ENCODE measurements at regions not wholly inside any gene's neighbourhood (a gene's known extent, or its start where the extent isn't known, plus 50 kb on each side); places are given as distances from the start of the nearest gene placed in this dataset.

GRCh38 chr5:125293223-125293622 lies 546.8 kb upstream of the ZNF608 start:
- Histone ChIP-seq H3K4me3 (replicated peaks in 1 of 3; ENCODE audit: insufficient read depth in 1 of 3, low read depth in 2 of 3, low read length in 3 of 3) (no peak overlapping the region), H3K4me2 (ENCODE audit: low read depth, low read length) (no peak overlapping the region), H3K27me3 (ENCODE audit: control insufficient read depth in 1 of 2, insufficient read depth in 2 of 2, low read length in 2 of 2) (no peaks in the 10 kb centered on the region), H3K79me2 (ENCODE audit: insufficient read depth, low read length) (no peaks in the 10 kb centered on the region), H2AFZ (ENCODE audit: low read length) (no peak overlapping the region), H3K27ac (ENCODE audit: extremely low read length, insufficient read depth, low read length) (no peak overlapping the region), H3K9ac (ENCODE audit: insufficient read depth, low read depth, low read length) (no peak overlapping the region), H3K4me1 (ENCODE audit: insufficient read depth, low read length) (no peaks in the 10 kb centered on the region), H4K20me1 (ENCODE audit: insufficient read depth, low read length) (no peaks in the 10 kb centered on the region), H3K36me3 (replicated peaks in 1 of 2; ENCODE audit: control insufficient read depth in 1 of 2, insufficient read depth in 2 of 2, low read length in 2 of 2) (no peaks in the 10 kb centered on the region), H3K9me3 (ENCODE audit: low read length) (no peaks in the 10 kb centered on the region)
- no TSS peak for BruUV-seq (replicated peaks)
- DNase-seq (ENCODE audit: low spot score), result no peak
- intact Hi-C loops (cut with micrococcal nuclease; ENCODE audit: unreplicated experiment) (no loop called here), in situ Hi-C loops (cut with HindIII; ENCODE audit: extremely low pct_ligation_motif_present, low pct_unique_long_range_greater_than_20kb) (no loop called here)
- ChIA-PET CTCF (ENCODE audit: low intra/inter-chr PET ratio, low total read pairs) (no interaction called here), POLR2A (no interaction called here)
- ATAC-seq, result no peak
- FAIRE-seq, result no peak
- 0% methylated on average over 1 of the region's 1 CpG for WGBS (ENCODE audit: low lambda C conversion rate)
- no peak for TF ChIP-seq RORA (CRISPR knock-in tag; IDR thresholded peaks at IDR 0.05)
- no peak for TF ChIP-seq AHDC1 (CRISPR knock-in tag; IDR thresholded peaks at IDR 0.05; ENCODE audit: borderline replicate concordance)
- TF ChIP-seq TBL1XR1 (IDR thresholded peaks at IDR 0.05; ENCODE audit: borderline replicate concordance, low read length, partially characterized antibody), result no peak
- no peak for TF ChIP-seq NFE2L2 (IDR thresholded peaks at IDR 0.05; ENCODE audit: low read length)
- no peak for TF ChIP-seq ZNF530 (CRISPR knock-in tag; IDR thresholded peaks at IDR 0.05; ENCODE audit: low read depth)
- TF ChIP-seq PATZ1 (CRISPR knock-in tag; IDR thresholded peaks at IDR 0.05), result no peak
- TF ChIP-seq ZNF446 (CRISPR knock-in tag; IDR thresholded peaks at IDR 0.05), result no peak
- no peak for TF ChIP-seq PHB2 (IDR thresholded peaks at IDR 0.05; ENCODE audit: partially characterized antibody)
- TF ChIP-seq MAF1 (CRISPR knock-in tag; IDR thresholded peaks at IDR 0.05; ENCODE audit: borderline replicate concordance), result no peak
- no peak for TF ChIP-seq SRF (IDR thresholded peaks at IDR 0.05; ENCODE audit: low read depth, low read length)
- TF ChIP-seq HBP1 (CRISPR knock-in tag; IDR thresholded peaks at IDR 0.05; ENCODE audit: low read depth), result no peak
- no peak for TF ChIP-seq SOX5 (CRISPR knock-in tag; IDR thresholded peaks at IDR 0.05; ENCODE audit: borderline replicate concordance)
- no peak for TF ChIP-seq ZNF317 (CRISPR knock-in tag; IDR thresholded peaks at IDR 0.05)
- no peak for TF ChIP-seq ZBTB37 (CRISPR knock-in tag; IDR thresholded peaks at IDR 0.05)
- TF ChIP-seq PAX8 (CRISPR knock-in tag; IDR thresholded peaks at IDR 0.05; ENCODE audit: borderline replicate concordance), result no peak
- TF ChIP-seq ZNF431 (CRISPR knock-in tag; IDR thresholded peaks at IDR 0.05; ENCODE audit: borderline replicate concordance, low read depth), result no peak
- TF ChIP-seq POLR2AphosphoS5 (IDR thresholded peaks at IDR 0.05; ENCODE audit: low read depth, low read length), result no peak

All from HepG2 (cell line).